ENCODE measurements at regions not wholly inside any gene's neighbourhood (a gene's known extent, or its start where the extent isn't known, plus 50 kb on each side); places are given as distances from the start of the nearest gene placed in this dataset.
"Not testable (repeated sequence)": the region's sequence is repeated elsewhere in the genome, so short reads cannot be mapped to it uniquely, and the experiment has no call there.

DNA sequence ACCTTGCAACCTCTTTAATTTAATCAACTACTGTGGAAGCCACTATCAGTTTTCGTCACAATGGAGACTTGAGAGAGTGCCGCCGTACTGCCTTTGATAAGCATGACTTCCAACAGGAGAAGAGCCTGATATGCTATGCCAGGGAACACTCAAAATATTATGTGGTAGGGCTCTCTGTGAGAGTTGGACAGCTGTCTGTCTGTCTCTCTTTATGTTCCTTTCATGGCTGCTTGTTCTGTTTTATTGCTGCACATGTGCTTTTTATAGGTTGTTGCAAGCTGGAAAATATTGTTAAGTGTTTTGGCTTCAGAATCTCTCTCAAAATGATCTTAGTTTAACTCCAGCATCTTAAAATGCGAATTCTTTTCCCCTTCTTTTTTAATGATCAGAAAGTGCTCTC, 249.4 kb upstream of the RARB start:
- H3K27me3 ChIP-seq: no peaks in the 10 kb centered on the region
- no peaks in the 10 kb centered on the region for H3K9me3 ChIP-seq
- no peak for TF ChIP-seq POLR2A (IDR thresholded peaks at IDR 0.05)
- TF ChIP-seq, protein P1, sequence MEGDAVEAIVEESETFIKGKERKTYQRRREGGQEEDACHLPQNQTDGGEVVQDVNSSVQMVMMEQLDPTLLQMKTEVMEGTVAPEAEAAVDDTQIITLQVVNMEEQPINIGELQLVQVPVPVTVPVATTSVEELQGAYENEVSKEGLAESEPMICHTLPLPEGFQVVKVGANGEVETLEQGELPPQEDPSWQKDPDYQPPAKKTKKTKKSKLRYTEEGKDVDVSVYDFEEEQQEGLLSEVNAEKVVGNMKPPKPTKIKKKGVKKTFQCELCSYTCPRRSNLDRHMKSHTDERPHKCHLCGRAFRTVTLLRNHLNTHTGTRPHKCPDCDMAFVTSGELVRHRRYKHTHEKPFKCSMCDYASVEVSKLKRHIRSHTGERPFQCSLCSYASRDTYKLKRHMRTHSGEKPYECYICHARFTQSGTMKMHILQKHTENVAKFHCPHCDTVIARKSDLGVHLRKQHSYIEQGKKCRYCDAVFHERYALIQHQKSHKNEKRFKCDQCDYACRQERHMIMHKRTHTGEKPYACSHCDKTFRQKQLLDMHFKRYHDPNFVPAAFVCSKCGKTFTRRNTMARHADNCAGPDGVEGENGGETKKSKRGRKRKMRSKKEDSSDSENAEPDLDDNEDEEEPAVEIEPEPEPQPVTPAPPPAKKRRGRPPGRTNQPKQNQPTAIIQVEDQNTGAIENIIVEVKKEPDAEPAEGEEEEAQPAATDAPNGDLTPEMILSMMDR (IDR thresholded peaks at IDR 0.05): no peak

DNA sequence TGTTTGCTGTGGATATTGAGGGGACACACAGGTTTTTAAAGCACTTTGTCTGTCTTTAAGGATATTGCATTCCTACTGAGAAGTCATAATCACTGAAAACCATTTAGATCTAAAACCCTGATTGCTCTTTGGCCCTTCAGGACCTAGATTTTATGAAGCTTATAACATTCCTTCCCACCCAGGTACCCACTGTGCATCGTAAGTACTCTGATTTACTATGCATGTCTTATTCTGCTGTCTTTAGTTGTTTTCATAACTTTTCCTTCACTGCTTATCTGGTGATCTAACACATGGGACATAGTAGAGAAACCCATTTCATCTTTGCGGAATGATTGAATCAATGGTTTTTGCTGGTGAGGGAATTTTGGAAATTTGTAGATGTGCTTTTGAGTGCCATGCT, 247.0 kb upstream of the RARB start:
- no peaks in the 10 kb centered on the region for H3K4me1 ChIP-seq
- DNase-seq: no peak
- TF ChIP-seq, protein P1 (IDR thresholded peaks at IDR 0.05): no peak
- TF ChIP-seq POLR2A (IDR thresholded peaks at IDR 0.05): no peak
- H3K27ac ChIP-seq: no peak overlapping the region
- no peak overlapping the region for H3K4me3 ChIP-seq
- H3K36me3 ChIP-seq: no peaks in the 10 kb centered on the region
- intact Hi-C loops (cut with DNase I; ENCODE audit: low total_unique reads): no loop called here
- no peaks in the 10 kb centered on the region for H3K27me3 ChIP-seq
- no peaks in the 10 kb centered on the region for H3K9me3 ChIP-seq

More for the DNA sequence above, 249.4 kb upstream of the RARB start:
- H3K4me3 ChIP-seq: no peak overlapping the region
- DNase-seq: no peak
- no peaks in the 10 kb centered on the region for H3K4me1 ChIP-seq
- H3K36me3 ChIP-seq: no peaks in the 10 kb centered on the region
- intact Hi-C loops (cut with DNase I; ENCODE audit: low total_unique reads): no loop called here
- no peak overlapping the region for H3K27ac ChIP-seq

DNA sequence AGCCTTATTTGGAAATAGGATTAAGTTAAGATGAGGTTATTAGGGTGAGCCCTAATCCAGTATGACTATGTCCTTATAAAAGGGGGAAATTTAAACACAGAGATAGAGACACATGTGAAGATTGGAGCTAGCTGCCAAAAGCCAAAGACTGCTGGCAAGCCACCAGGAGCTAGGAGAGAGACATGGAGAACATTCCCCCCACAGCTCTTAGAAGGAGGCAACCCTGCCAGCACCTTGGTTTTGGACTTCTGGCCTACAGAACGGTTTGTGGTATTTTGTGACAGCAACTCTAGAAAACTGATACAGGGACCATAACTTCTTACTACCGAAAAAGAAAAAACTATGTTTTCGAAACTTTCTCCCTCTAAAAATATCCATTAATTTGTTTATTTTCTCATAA, 245.3 kb upstream of the RARB start:
- Histone ChIP-seq H3K36me3 (no peaks in the 10 kb centered on the region), H3K9me3 (no peaks in the 10 kb centered on the region), H3K4me1 (no peaks in the 10 kb centered on the region), H3K27me3 (no peaks in the 10 kb centered on the region), H3K27ac (no peak overlapping the region), H3K4me3 (no peak overlapping the region)
- no peak for TF ChIP-seq POLR2A (IDR thresholded peaks at IDR 0.05)
- TF ChIP-seq, protein P1 (IDR thresholded peaks at IDR 0.05): no peak
- intact Hi-C loops (cut with DNase I; ENCODE audit: low total_unique reads): no loop called here
- DNase-seq: no peak

DNA sequence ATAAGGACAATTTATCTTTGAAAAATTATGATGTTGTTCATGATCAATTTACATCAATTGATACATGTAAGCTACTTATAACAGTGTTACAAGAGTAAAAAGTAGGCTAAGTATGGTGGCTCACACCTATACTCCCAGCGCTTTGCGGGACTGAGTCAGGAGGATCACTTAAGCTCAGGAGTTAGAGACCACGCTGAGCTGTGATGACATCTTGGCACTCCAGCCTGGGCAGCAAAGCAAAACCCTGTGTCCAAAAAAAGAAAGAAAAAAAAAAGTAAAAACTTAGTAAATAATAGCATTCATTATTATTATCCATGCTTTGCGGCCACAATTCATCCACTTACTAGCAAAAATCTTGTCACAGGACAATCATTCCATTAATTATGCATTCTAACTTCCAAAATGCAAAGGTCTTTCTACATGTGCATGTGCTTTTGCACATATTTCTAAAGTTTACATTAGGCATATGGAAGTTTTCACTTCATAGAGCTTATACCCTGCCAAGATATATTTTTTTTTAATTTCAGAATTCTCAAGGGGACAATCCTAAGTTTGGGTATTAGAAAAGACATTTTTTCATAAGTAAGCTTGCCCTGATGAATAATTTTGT, 243.3 kb upstream of the RARB start:
- intact Hi-C loops (cut with DNase I; ENCODE audit: low total_unique reads): no loop called here
- no peaks in the 10 kb centered on the region for H3K9me3 ChIP-seq
- H3K4me3 ChIP-seq: no peak overlapping the region
- DNase-seq: no peak
- no peaks in the 10 kb centered on the region for H3K27me3 ChIP-seq
- no peaks in the 10 kb centered on the region for H3K4me1 ChIP-seq
- no peak overlapping the region for H3K27ac ChIP-seq
- H3K36me3 ChIP-seq: no peaks in the 10 kb centered on the region
- TF ChIP-seq POLR2A (IDR thresholded peaks at IDR 0.05): no peak
- TF ChIP-seq, protein P1 (IDR thresholded peaks at IDR 0.05): no peak

DNA sequence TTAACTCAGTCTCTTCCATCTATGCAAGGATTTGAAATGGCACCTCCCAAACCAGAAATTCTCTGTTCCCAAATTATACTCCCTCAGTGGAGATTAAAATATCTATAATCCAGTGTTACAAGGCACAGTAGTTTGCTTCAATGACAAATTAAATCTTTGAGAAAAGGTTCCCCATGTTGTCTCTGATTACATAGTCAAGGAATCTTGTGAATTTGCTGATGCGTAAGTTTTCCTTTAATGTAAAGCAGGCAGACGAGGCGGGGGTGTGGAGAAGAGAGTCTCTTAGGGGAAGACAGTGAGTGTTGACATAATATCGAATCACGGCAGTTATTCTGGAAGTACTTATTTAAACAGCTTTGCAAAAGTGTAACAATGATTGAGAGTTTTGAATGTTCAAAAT, 236.4 kb upstream of the RARB start:
- no peaks in the 10 kb centered on the region for H3K4me1 ChIP-seq
- no peaks in the 10 kb centered on the region for H3K27me3 ChIP-seq
- no peak overlapping the region for H3K27ac ChIP-seq
- intact Hi-C loops (cut with DNase I; ENCODE audit: low total_unique reads): no loop called here
- H3K4me3 ChIP-seq: no peak overlapping the region
- no peaks in the 10 kb centered on the region for H3K9me3 ChIP-seq
- no peaks in the 10 kb centered on the region for H3K36me3 ChIP-seq
- TF ChIP-seq POLR2A (IDR thresholded peaks at IDR 0.05): no peak
- TF ChIP-seq, protein P1 (IDR thresholded peaks at IDR 0.05): no peak
- DNase-seq: no peak

DNA sequence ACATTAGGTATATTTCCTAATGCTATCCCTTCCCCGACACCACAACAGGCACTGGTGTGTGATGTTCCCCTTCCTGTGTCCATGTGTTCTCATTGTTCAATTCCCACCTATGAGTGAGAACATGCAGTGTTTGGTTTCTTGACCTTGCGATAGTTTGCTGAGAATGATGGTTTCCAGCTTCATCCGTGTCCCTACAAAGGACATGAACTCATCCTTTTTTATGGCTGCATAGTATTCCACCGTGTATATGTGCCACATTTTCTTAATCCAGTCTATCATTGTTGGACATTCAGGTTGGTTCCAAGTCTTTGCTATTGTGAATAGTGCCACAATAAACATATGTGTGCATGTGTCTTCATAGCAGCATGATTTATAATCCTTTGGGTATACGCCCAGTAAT, 228.5 kb upstream of the RARB start:
- H3K4me1 ChIP-seq; DNase-seq; H3K4me3 ChIP-seq; H3K27ac ChIP-seq; intact Hi-C loops (cut with DNase I; ENCODE audit: low total_unique reads); H3K36me3 ChIP-seq; H3K27me3 ChIP-seq; H3K9me3 ChIP-seq: not testable (repeated sequence)
